Kidney (tissue), 13 donors: ENCODE measurements at regions not wholly inside any gene's neighbourhood (a gene's known extent, or its start where the extent isn't known, plus 50 kb on each side); places are given as distances from the start of the nearest gene placed in this dataset.

Experiments used
- DNase-seq, 5 donors: peaks; one replicate each; pipeline ENCODE4 v3.0.0-alpha.2; 2013 to 2020
- FAIRE-seq: peaks from 2 replicates; lab custom pipeline; 2012; peaks lifted over from hg19 to GRCh38; lab: Jason Lieb, UNC
- H3K27ac ChIP-seq, 2 donors: one replicate each; pipeline ENCODE4 v1.7.0; 2013; ENCODE audit warnings: low read depth in 2 of 2, low read length in 2 of 2, inconsistent platforms in 1 of 2
- H3K27me3 ChIP-seq: one replicate; pipeline ENCODE4 v1.7.1; 2013; ENCODE audit warnings: low read length, inconsistent platforms; ENCODE audit not compliant: control insufficient read depth, insufficient read depth
- H3K36me3 ChIP-seq, 3 donors: one replicate each; pipeline versions ENCODE4 v1.7.0 to v1.7.1; 2013; ENCODE audit warnings: low read length in 3 of 3, control low read depth in 1 of 3, inconsistent platforms in 1 of 3; ENCODE audit not compliant: insufficient read depth in 3 of 3, control insufficient read depth in 2 of 3
- H3K4me1 ChIP-seq, 3 donors: one replicate each; pipeline versions ENCODE4 v1.7.0 to v1.7.1; 2013; ENCODE audit warnings: low read length in 3 of 3, inconsistent platforms in 1 of 3, low read depth in 1 of 3; ENCODE audit not compliant: control insufficient read depth in 2 of 3, insufficient read depth in 2 of 3
- H3K4me3 ChIP-seq, 3 donors: one replicate each; pipeline versions ENCODE4 v1.7.0 to v1.8.1; 2013; ENCODE audit warnings: low read length in 3 of 3, control low read depth in 1 of 3, inconsistent platforms in 1 of 3
- H3K9ac ChIP-seq, 3 donors: one replicate each; pipeline versions ENCODE4 v1.7.0 to v1.7.1; 2013; ENCODE audit warnings: low read length in 3 of 3, control low read depth in 1 of 3, inconsistent platforms in 1 of 3
- H3K9me3 ChIP-seq, 3 donors: one replicate each; pipeline versions ENCODE4 v1.7.0 to v1.7.1; 2013; ENCODE audit warnings: low read length in 3 of 3, control low read depth in 1 of 3, inconsistent platforms in 1 of 3; ENCODE audit not compliant: control insufficient read depth in 2 of 3, insufficient read depth in 1 of 3
- CTCF ChIP-seq: IDR thresholded peaks from 3 replicates; pipeline ENCODE4 v1.5.1; 2012; ENCODE audit warnings: mild to moderate bottlenecking, moderate library complexity, borderline replicate concordance; ENCODE audit not compliant: insufficient read depth; ENCODE audit errors: extremely low read depth
- intact Hi-C: fragments of 100-400 bp; cut with DNase I; formaldehyde crosslinking; loops from one replicate; pipeline ENCODE4 v1.11.1; 2022
- donor health status: control.
- donor health status: control.
- donor health status: control.
- donor health status: control.
- donor health status: control.
- donor health status: DM: yes; HTN: yes; CAD: no.
- donor health status: Normal renal cell carcinoma (clear cell type).

DNA sequence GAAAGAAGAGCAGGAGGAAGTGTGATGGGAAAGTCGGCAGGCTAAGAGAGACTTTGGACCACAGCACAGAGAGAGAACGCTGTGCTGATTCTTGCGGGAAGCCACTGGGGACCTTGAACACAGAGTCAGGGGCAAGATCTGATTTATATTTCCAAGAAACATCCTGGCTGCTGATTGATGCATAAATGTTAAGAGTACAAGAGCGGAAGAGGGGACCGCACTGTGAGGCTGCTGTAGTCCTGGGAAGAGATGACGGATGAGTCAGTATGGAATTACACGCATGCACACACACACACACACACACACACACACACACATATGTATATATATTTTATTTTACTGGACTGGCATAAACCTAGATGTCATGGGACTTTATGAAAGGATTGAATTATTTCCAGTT, 865.6 kb upstream of the ID2 start:
- FAIRE-seq = no peak
- no peak for TF ChIP-seq CTCF

GRCh38 chr2:7816944-7817343, 864.9 kb upstream of the ID2 start:
- no peaks in the 10 kb centered on the region for H3K9me3 ChIP-seq
- no peak overlapping the region for H3K4me3 ChIP-seq
- intact Hi-C loops = no loop called here
- FAIRE-seq (no peak), DNase-seq (peak in 1 of 5 donors; percentile 9)
- no peaks in the 10 kb centered on the region for H3K27me3 ChIP-seq
- no peaks in the 10 kb centered on the region for H3K36me3 ChIP-seq
- no peak overlapping the region for H3K9ac ChIP-seq
- TF ChIP-seq CTCF = no peak
- H3K27ac ChIP-seq = no peak overlapping the region
- no peaks in the 10 kb centered on the region for H3K4me1 ChIP-seq

More for the DNA sequence above, 865.6 kb upstream of the ID2 start:
- Histone ChIP-seq H3K9ac (no peak overlapping the region), H3K4me1 (no peaks in the 10 kb centered on the region), H3K27me3 (no peaks in the 10 kb centered on the region), H3K36me3 (no peaks in the 10 kb centered on the region), H3K4me3 (no peak overlapping the region), H3K27ac (no peak overlapping the region), H3K9me3 (no peaks in the 10 kb centered on the region)
- intact Hi-C loops = no loop called here
- DNase-seq = no peak

GRCh38 chr2:7819316-7819715, 862.5 kb upstream of the ID2 start:
- Histone ChIP-seq H3K4me3 (no peak overlapping the region), H3K4me1 (no peaks in the 10 kb centered on the region), H3K27me3 (no peaks in the 10 kb centered on the region), H3K9me3 (no peaks in the 10 kb centered on the region), H3K9ac (no peak overlapping the region), H3K27ac (no peak overlapping the region), H3K36me3 (no peaks in the 10 kb centered on the region)
- TF ChIP-seq CTCF = no peak
- intact Hi-C loops = no loop called here
- no peak for FAIRE-seq
- no peak for DNase-seq

GRCh38 chr2:7819850-7820249, 862.0 kb upstream of the ID2 start:
- Histone ChIP-seq H3K36me3 (no peaks in the 10 kb centered on the region), H3K27ac (no peak overlapping the region), H3K27me3 (no peaks in the 10 kb centered on the region), H3K4me1 (no peaks in the 10 kb centered on the region), H3K4me3 (no peak overlapping the region), H3K9ac (no peak overlapping the region), H3K9me3 (no peaks in the 10 kb centered on the region)
- intact Hi-C loops = no loop called here
- DNase-seq (no peak), FAIRE-seq (no peak)
- TF ChIP-seq CTCF = no peak
